Mucosa of rectum (tissue), 2 donors: ENCODE measurements at regions not wholly inside any gene's neighbourhood (a gene's known extent, or its start where the extent isn't known, plus 50 kb on each side); places are given as distances from the start of the nearest gene placed in this dataset.
"Not testable (repeated sequence)": the region's sequence is repeated elsewhere in the genome, so short reads cannot be mapped to it uniquely, and the experiment has no call there.

Experiments used
- H3K27ac ChIP-seq, 2 donors: one replicate each; pipeline ENCODE4 v1.7.0; 2013; ENCODE audit warnings: inconsistent platforms in 2 of 2, low read depth in 2 of 2, low read length in 2 of 2
- H3K27me3 ChIP-seq, 2 donors: one replicate each; pipeline ENCODE4 v1.7.0; 2013; ENCODE audit warnings: low read length in 2 of 2; ENCODE audit not compliant: control insufficient read depth in 2 of 2, insufficient read depth in 2 of 2
- H3K36me3 ChIP-seq, 2 donors: one replicate each; pipeline ENCODE4 v1.7.0; 2013; ENCODE audit warnings: low read length in 2 of 2; ENCODE audit not compliant: control insufficient read depth in 2 of 2, insufficient read depth in 2 of 2
- H3K4me1 ChIP-seq, 2 donors: one replicate each; pipeline ENCODE4 v1.7.0; 2013; ENCODE audit warnings: low read length in 2 of 2, mild to moderate bottlenecking in 1 of 2; ENCODE audit not compliant: control insufficient read depth in 2 of 2, insufficient read depth in 2 of 2
- H3K4me3 ChIP-seq, 2 donors: one replicate each; pipeline ENCODE4 v1.7.0; 2013; ENCODE audit warnings: low read length in 2 of 2
- H3K9ac ChIP-seq, 2 donors: one replicate each; pipeline ENCODE4 v1.7.0; 2013; ENCODE audit warnings: low read length in 2 of 2, low read depth in 1 of 2, mild to moderate bottlenecking in 1 of 2
- H3K9me3 ChIP-seq, 2 donors: one replicate each; pipeline ENCODE4 v1.7.0; 2013; ENCODE audit warnings: low read length in 2 of 2; ENCODE audit not compliant: control insufficient read depth in 2 of 2
- donor health status: healthy.
- donor health status: Normal muscosa, but diverticular disease.

DNA sequence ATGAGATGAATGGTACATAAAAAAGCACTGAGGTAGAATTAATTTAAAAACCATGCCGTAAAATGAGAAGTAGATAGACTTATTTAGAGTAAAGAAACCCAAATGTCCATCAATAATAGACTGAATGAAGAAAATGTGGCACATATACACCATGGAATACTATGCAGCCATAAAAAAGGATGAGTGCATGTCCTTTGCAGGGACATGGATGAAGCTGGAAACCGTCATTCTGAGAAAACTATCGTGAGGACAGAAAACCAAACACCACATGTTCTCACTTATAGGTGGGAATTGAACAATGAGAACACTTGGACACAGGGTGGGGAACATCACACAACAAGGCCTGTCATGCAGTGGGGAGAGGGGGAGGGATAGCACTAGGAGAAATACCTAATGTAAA lies 126.4 kb downstream of the KLRB1 start:
- not testable (repeated sequence) for H3K9me3 ChIP-seq, H3K27me3 ChIP-seq, H3K27ac ChIP-seq

GRCh38 chr12:9474197-9474596 lies 133.5 kb downstream of the KLRB1 start:
- H3K9ac ChIP-seq, H3K9me3 ChIP-seq, H3K36me3 ChIP-seq, H3K4me3 ChIP-seq, H3K27ac ChIP-seq, H3K4me1 ChIP-seq, H3K27me3 ChIP-seq: not testable (repeated sequence)

More for the DNA sequence above, 126.4 kb downstream of the KLRB1 start:
- not testable (repeated sequence) for H3K4me1 ChIP-seq, H3K9ac ChIP-seq, H3K4me3 ChIP-seq, H3K36me3 ChIP-seq

DNA sequence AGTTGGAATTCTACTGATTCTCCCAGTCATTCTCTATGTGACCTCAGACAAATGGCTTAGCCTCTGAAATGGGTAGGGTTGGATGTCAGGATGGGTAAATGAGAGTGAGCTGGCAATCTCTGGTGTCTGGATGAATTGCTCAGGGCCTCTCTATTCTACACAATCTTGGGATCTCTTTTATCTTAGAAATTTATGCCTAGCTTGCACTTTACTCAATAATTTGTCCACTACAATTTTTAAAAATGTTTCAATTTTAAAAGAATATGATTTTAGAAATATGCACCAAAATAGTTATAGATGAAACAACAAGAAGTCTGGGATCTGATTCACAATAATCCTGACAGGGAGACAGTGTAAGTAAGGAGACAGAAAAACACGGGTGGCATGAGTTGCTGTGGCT lies 134.1 kb downstream of the KLRB1 start:
- not testable (repeated sequence) for H3K4me1 ChIP-seq, H3K9ac ChIP-seq, H3K9me3 ChIP-seq, H3K27me3 ChIP-seq, H3K4me3 ChIP-seq, H3K36me3 ChIP-seq, H3K27ac ChIP-seq

DNA sequence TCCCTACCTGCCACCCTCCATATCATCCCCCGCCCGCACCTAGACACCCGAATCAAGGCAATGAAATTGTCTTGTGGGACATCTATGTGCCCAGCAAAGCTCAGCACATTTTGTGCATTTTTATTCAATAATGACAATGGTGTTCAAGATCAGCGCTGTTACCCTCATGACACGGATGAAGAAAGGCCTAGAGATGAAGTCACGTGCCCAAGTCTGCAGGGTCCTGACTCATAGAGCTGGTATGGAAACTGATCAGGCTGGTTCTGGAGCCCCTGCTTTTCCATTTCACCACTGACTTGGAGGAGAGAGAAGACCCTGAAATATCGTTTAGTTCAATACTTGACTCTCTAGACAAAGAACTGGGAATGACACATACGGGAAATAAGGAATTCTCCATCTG lies 136.2 kb downstream of the KLRB1 start:
- not testable (repeated sequence) for H3K9me3 ChIP-seq, H3K4me3 ChIP-seq, H3K27me3 ChIP-seq, H3K4me1 ChIP-seq, H3K9ac ChIP-seq, H3K27ac ChIP-seq, H3K36me3 ChIP-seq

DNA sequence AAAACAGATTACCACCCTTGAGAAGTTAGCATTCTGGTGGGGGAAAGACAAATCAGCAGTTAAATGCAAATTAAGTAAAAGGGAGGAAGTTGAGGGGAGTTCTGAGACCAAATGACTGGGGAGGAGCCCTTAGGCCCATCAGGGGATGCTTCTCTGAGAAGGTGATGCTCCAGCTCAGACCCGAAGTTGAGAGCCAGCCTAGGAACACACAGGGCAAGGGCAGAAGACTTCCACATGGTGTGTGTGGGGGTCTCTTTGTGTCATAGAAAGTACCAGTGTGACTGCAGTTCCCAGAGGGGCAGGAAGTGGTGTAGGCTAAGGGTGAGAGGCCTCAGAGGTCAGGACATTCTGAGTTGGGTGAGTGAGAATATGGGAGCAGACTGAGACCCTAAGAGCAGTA lies 137.3 kb downstream of the KLRB1 start:
- not testable (repeated sequence) for H3K9ac ChIP-seq

DNA sequence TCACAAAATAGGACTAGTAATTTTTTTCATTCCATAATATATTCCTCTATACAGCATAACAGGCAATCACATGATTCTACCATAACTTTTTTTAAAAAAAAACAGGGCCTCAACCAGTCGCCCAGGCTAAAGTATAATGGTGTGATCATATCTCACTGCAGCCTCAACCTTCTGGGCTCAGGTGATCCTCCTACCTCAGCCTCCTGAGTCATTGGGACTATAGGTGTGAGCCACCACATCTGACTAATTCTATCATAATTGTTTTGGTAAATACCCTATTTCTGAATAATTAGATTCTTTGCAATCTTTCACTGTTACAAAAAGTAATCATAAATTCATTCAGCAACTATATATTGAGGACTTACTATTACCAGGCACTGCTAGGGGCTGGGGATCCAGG lies 137.8 kb downstream of the KLRB1 start:
- H3K9me3 ChIP-seq, H3K27me3 ChIP-seq, H3K4me3 ChIP-seq, H3K27ac ChIP-seq, H3K9ac ChIP-seq, H3K4me1 ChIP-seq, H3K36me3 ChIP-seq: not testable (repeated sequence)

More for the DNA sequence above, 137.3 kb downstream of the KLRB1 start:
- not testable (repeated sequence) for H3K27ac ChIP-seq, H3K9me3 ChIP-seq, H3K27me3 ChIP-seq, H3K4me3 ChIP-seq, H3K4me1 ChIP-seq, H3K36me3 ChIP-seq

- not testable (repeated sequence) for H3K4me1 ChIP-seq, H3K36me3 ChIP-seq, H3K27ac ChIP-seq, H3K27me3 ChIP-seq, H3K4me3 ChIP-seq, H3K9ac ChIP-seq, H3K9me3 ChIP-seq
Measured at GRCh38 chr12:9469463-9469862, 138.3 kb downstream of the KLRB1 start.

- not testable (repeated sequence) for H3K27ac ChIP-seq, H3K4me3 ChIP-seq, H3K27me3 ChIP-seq, H3K9ac ChIP-seq, H3K4me1 ChIP-seq, H3K36me3 ChIP-seq, H3K9me3 ChIP-seq
Measured at GRCh38 chr12:9468998-9469397, 138.7 kb downstream of the KLRB1 start.

DNA sequence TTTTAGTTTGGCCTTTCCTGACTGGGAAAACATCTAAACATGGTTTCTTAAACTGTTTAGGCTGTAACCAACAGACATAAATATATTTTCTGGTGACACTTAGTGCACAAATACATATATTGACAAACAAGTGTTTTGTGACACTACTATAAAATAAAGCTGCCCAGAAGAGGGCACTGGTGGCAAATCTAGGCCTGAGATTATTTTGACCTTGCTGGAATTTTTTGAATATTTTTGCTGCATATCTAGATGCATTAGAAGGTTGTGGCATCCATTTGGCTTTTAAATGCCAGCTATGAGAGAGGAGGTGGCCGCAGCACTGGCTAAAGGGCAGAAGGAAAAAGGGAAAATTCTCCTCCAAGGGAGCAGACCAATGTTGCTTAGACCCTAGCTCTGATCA lies 139.6 kb downstream of the KLRB1 start:
- H3K27me3 ChIP-seq, H3K9ac ChIP-seq, H3K4me3 ChIP-seq: not testable (repeated sequence)

DNA sequence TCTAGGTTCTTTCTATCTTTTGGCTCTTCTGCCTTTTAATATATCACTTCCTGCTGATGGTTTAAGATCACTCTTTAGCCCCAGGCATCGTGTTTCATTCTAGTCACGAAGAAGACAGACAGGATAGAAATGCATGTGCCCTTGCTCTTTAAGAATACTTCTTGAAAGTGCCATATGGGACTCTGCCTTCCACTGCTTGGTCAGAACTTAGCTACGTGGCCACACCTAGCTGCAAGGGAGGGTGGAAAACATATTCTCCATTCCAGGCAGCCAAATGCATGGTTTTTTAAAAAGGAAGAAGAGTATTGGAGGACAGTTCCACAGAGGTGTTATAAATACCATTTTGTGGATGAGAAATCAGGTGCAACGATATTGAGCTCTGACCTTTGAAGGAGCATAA lies 143.3 kb downstream of the KLRB1 start:
- Histone ChIP-seq H3K4me3 (no peak overlapping the region), H3K27me3 (no peaks in the 10 kb centered on the region), H3K9ac (no peak overlapping the region), H3K36me3 (no peaks in the 10 kb centered on the region), H3K27ac (no peak overlapping the region), H3K9me3 (no peaks in the 10 kb centered on the region), H3K4me1 (no peaks in the 10 kb centered on the region)

More for the DNA sequence above, 139.6 kb downstream of the KLRB1 start:
- not testable (repeated sequence) for H3K36me3 ChIP-seq, H3K9me3 ChIP-seq, H3K27ac ChIP-seq, H3K4me1 ChIP-seq

DNA sequence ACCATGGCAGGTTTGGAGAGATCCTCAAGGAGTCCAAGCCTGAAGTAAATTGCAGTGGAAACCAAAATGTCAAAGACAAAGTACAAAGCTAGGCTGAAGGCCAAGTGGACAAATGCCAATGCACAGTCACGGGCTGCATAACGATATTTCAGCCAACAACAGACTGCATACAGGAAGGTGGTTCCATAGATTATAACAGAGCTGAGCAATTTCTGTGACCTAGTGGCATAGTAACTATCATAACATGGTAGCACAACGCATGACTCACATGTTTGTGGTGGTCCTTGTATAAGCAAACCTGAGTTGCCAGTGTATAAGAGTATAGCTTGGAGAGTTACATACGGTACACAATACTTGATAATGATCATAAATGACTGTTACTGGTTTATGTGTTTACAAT lies 152.2 kb downstream of the KLRB1 start:
- H3K27ac ChIP-seq, H3K9ac ChIP-seq, H3K27me3 ChIP-seq, H3K9me3 ChIP-seq, H3K4me3 ChIP-seq, H3K4me1 ChIP-seq, H3K36me3 ChIP-seq: not testable (repeated sequence)
